Brain microvascular endothelial cell (primary cell): ENCODE measurements at regions not wholly inside any gene's neighbourhood (a gene's known extent, or its start where the extent isn't known, plus 50 kb on each side); places are given as distances from the start of the nearest gene placed in this dataset.

Experiments
- DNase-seq: peaks from one replicate; pipeline ENCODE4 v3.0.0-alpha.2; 2020
- H3K27ac ChIP-seq: fragments of 250-450 bp; sonication (Bioruptor Pico); 2 replicates; pipeline ENCODE4 v1.5.1; 2020; ENCODE audit warnings: mild to moderate bottlenecking, moderate library complexity
- H3K27me3 ChIP-seq: fragments of 250-450 bp; sonication (Bioruptor Pico); replicated peaks from 2 replicates; pipeline ENCODE4 v1.5.1; 2020; ENCODE audit warnings: mild to moderate bottlenecking
- H3K36me3 ChIP-seq: fragments of 250-450 bp; sonication (Bioruptor Pico); replicated peaks from 2 replicates; pipeline ENCODE4 v1.5.1; 2020; ENCODE audit warnings: mild to moderate bottlenecking
- H3K4me3 ChIP-seq: 2 replicates; pipeline ENCODE4 v1.5.1; 2011; ENCODE audit warnings: low read depth, mild to moderate bottlenecking, control low read depth, low read length, moderate library complexity
- CTCF ChIP-seq: IDR thresholded peaks from 2 replicates; pipeline ENCODE4 v1.5.1; 2011; ENCODE audit warnings: low read depth, mild to moderate bottlenecking, moderate library complexity, low read length, control low read depth, inconsistent platforms; ENCODE audit errors: missing control alignments
- in situ Hi-C: cut with HindIII; loops from 2 replicates; pipeline ENCODE4 v1.10.0; 2017; ENCODE audit warnings: low sequenced_read_pairs, low pct_ligation_motif_present

- Histone ChIP-seq H3K4me3 (no peak overlapping the region), H3K36me3 (no peaks in the 10 kb centered on the region), H3K27me3 (no peaks in the 10 kb centered on the region), H3K27ac (no peak overlapping the region)
- no peak for DNase-seq
- TF ChIP-seq CTCF: no peak
- in situ Hi-C loops: no loop called here
Measured at GRCh38 chr5:98453296-98453695, 320.2 kb upstream of the RGMB start.

GRCh38 chr5:98454407-98454806 lies 319.1 kb upstream of the RGMB start:
- no peak for TF ChIP-seq CTCF
- no peak for DNase-seq
- Histone ChIP-seq H3K4me3 (no peak overlapping the region), H3K36me3 (no peaks in the 10 kb centered on the region), H3K27ac (peak overlapping the region; percentile 48), H3K27me3 (no peaks in the 10 kb centered on the region)
- in situ Hi-C loops: no loop called here

GRCh38 chr5:98454904-98455303 lies 318.6 kb upstream of the RGMB start:
- peak; percentile 54 for TF ChIP-seq CTCF
- Histone ChIP-seq H3K36me3 (no peaks in the 10 kb centered on the region), H3K27ac (peak overlapping the region; percentile 81), H3K4me3 (no peak overlapping the region), H3K27me3 (no peaks in the 10 kb centered on the region)
- DNase-seq: peak; percentile 85
- in situ Hi-C loops: no loop called here

- no peak for TF ChIP-seq CTCF
- H3K27me3 ChIP-seq: no peaks in the 10 kb centered on the region
- in situ Hi-C loops: no loop called here
- H3K4me3 ChIP-seq: no peak overlapping the region
- peak; percentile 32 for DNase-seq
- no peaks in the 10 kb centered on the region for H3K36me3 ChIP-seq
- peak overlapping the region; percentile 81 for H3K27ac ChIP-seq
Measured at GRCh38 chr5:98455665-98456064, 317.8 kb upstream of the RGMB start.

- no peak for TF ChIP-seq CTCF
Measured at GRCh38 chr5:98458004-98458403, 315.5 kb upstream of the RGMB start.

GRCh38 chr5:98458726-98459125 lies 314.7 kb upstream of the RGMB start:
- no peak for DNase-seq
- no peaks in the 10 kb centered on the region for H3K36me3 ChIP-seq
- TF ChIP-seq CTCF: no peak
- H3K4me3 ChIP-seq: no peak overlapping the region
- no peaks in the 10 kb centered on the region for H3K27me3 ChIP-seq
- in situ Hi-C loops: no loop called here
- H3K27ac ChIP-seq: no peak overlapping the region

More at GRCh38 chr5:98458004-98458403, 315.5 kb upstream of the RGMB start:
- Histone ChIP-seq H3K36me3 (no peaks in the 10 kb centered on the region), H3K27me3 (no peaks in the 10 kb centered on the region), H3K27ac (no peak overlapping the region), H3K4me3 (no peak overlapping the region)
- in situ Hi-C loops: no loop called here
- peak; percentile 93 for DNase-seq
